GM10266 (cell line): ENCODE measurements at regions not wholly inside any gene's neighbourhood (a gene's known extent, or its start where the extent isn't known, plus 50 kb on each side); places are given as distances from the start of the nearest gene placed in this dataset.
A peak's percentile ranks its signal among the peaks of the same experiment; 100 is the strongest.

Experiments
- DNase-seq: peaks from one replicate; pipeline ENCODE4 v3.0.0; 2012; ENCODE audit errors: extremely low spot score
- TF ChIP-seq, protein P1 (sequence below): IDR thresholded peaks from 2 replicates; pipeline ENCODE4 v1.5.1; 2012; ENCODE audit warnings: mild to moderate bottlenecking, low read depth; ENCODE audit not compliant: control insufficient read depth, insufficient read depth; ENCODE audit errors: missing control alignments

DNA sequence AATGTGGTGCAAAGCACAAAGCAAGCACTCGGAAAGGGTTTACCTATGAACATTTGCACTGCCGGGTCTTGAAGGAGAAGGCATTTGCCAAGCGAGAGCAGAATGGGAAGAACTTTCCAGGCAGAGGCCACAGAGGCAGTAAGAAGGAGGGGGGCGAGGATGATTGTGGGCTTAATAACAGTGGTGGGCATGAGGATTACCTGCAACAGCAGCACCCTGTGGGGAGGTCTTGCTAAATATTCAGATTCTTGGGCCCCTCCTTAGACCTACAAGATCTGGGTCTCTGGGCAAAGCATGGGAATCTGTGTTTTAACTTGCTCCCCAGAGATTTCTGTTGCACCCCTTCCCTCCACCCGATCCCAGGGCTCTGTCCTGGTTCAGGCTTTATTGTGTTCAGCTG, 75.1 kb upstream of the ZBED5 start:
- no peak for DNase-seq
- TF ChIP-seq, protein P1, sequence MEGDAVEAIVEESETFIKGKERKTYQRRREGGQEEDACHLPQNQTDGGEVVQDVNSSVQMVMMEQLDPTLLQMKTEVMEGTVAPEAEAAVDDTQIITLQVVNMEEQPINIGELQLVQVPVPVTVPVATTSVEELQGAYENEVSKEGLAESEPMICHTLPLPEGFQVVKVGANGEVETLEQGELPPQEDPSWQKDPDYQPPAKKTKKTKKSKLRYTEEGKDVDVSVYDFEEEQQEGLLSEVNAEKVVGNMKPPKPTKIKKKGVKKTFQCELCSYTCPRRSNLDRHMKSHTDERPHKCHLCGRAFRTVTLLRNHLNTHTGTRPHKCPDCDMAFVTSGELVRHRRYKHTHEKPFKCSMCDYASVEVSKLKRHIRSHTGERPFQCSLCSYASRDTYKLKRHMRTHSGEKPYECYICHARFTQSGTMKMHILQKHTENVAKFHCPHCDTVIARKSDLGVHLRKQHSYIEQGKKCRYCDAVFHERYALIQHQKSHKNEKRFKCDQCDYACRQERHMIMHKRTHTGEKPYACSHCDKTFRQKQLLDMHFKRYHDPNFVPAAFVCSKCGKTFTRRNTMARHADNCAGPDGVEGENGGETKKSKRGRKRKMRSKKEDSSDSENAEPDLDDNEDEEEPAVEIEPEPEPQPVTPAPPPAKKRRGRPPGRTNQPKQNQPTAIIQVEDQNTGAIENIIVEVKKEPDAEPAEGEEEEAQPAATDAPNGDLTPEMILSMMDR, result no peak

DNA sequence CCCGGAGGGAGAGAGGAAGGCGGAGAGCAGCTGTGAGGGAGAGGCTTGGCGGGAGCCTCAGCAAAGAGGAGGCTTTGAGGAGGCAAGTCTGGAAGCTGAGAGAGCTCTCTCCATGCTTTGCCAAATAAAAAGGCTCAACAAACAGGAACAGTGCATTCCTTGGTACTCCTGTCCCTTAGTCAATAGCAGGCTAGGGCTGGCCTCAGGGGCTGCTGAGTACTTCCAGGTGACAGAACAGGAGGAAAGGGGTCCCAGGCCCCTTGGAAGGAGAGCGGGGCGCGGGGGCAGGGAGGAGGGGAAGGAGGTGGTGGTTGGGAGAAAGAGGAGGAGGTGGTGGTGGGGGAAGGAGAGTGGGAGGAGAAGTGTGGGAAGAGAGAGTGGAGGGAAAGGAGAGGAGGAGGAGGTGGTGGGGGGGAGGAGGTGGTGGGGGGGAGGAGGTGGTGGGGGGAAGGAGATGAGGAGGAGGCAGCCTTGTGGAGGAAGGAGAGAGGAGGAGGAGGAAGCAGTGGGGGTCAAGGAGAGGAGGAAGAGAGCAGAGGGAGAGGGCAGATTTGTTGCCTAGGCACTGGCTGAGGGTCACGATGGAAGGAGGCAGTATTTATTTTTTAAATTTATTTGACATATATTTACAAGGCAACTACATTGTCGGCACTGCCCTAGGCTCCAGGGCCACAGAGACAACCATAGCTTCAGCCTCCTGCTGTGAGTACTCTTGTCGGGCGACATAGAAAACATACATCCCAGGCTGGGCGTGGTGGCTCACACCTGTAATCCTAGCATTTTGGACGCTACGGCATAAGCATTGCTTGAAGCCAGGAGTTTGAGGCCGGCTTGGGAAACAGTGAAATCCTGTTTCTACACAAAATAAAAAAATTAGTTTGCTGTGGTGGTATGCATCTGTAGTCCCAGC, 74.2 kb upstream of the ZBED5 start:
- peak; percentile 40 for DNase-seq
- TF ChIP-seq, protein P1, result no peak

GRCh38 chr11:10930972-10931760, 73.3 kb upstream of the ZBED5 start:
- TF ChIP-seq, protein P1, result no peak
- peak; percentile 50 for DNase-seq

- TF ChIP-seq, protein P1, result no peak
- peak; percentile 49 for DNase-seq
Observed at GRCh38 chr11:10930224-10930971, 72.5 kb upstream of the ZBED5 start.

DNA sequence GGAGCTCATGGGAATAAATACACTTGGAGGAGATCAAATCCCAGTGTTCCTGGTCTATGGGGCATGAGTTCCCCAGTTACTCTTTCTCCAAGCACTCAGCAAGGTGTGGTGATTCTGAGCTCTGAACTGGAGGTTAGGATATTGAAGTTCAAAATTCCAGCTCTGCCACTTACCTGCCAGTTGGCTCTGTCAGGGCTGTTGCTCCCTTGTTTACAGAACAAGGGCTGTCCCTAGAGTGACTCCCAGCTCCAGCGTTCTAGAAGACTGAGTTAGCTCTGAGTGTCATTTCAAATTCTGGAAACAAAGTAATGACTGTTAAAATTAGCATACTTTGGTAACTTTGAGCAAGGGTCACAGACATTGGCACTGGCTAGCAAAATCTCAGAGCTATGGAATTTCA, 69.7 kb upstream of the ZBED5 start:
- no peak for DNase-seq
- TF ChIP-seq, protein P1, result no peak

DNA sequence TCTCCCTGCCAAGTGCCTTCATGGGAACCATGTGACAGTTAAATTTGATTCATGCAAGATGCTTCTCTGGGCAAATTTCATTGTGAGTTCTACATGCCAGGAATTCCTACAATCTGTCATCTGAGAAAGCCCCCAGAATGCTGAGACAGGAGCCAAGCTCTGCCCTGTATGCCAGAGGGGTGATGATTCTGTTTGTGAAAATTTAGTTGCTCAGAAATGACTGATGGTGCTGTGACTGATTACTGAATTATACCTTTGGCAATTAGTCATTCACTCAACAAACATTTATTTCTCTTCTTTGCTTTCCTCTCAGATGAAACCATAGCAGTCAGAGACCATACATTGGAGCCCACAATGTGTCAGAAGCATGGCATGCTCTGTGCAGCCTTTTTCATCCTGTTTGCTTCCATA, 69.0 kb upstream of the ZBED5 start:
- TF ChIP-seq, protein P1, result no peak
- DNase-seq, result no peak
